ENCODE measurements at regions not wholly inside any gene's neighbourhood (a gene's known extent, or its start where the extent isn't known, plus 50 kb on each side); places are given as distances from the start of the nearest gene placed in this dataset.
"Not testable (repeated sequence)": the region's sequence is repeated elsewhere in the genome, so short reads cannot be mapped to it uniquely, and the experiment has no call there.

- no peak for DNase-seq
Measured at GRCh38 chr19:30281906-30282305, 90.3 kb upstream of the ZNF536 start.

DNA sequence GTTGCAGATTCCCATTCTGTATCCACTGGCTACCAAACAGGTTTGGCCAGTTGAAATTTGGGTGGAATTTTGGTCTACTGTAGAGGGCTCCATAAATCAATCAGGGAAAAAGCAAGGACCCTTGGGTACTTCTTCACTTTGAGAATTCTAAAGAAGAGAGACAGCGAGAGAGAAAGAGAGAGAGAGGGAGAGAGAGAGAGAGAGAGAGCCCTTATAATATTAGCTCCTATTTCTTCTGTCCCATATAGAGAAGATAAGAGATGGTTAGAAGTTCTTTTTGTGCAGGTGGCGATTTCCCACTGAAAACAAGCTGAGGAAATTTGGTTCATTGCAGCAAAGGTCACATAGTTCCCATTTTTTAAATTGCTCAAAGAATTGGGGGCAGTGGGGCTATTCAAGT lies 88.6 kb upstream of the ZNF536 start:
- no peak for DNase-seq

- DNase-seq: no peak
Measured at GRCh38 chr19:30284209-30284608, 88.0 kb upstream of the ZNF536 start.

- no peak for DNase-seq
Measured at GRCh38 chr19:30284885-30285284, 87.3 kb upstream of the ZNF536 start.

DNA sequence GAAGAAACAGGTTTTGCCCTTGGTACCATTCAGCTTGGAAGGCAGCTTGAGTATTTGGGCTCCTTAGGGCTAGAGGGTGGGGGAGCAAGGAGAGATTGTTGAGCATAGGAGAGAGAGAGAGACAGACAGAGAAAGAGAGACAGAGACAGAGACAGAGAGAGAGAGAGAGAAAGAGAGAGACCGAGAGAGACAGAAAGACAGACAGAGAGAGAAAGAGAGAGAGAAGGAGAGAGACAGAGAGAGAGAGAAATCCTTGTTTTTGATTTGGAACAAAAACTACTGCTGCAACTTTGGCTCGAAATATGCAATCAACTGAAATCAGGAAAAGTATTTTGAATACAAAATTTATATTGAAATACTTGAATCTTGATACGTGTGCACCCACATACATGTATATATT lies 85.8 kb upstream of the ZNF536 start:
- no peak for DNase-seq

DNA sequence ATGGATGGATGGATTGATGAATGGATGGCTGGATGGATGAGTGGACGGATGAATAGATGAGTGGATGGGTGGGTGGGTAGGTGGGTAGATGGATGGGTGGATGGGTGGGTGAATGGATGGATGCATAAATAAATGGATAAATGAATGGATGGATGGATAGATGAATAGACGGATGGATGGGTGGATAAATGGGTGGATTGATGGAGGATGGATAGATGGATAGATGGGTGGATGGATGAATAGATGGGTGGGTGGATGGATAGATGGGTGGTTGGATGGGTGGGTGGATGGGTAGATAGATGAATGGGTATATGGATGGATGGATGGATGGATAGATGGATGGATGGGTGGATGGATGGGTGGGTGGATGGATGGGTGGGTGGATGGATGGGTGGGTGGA lies 84.9 kb upstream of the ZNF536 start:
- DNase-seq: no peak

DNA sequence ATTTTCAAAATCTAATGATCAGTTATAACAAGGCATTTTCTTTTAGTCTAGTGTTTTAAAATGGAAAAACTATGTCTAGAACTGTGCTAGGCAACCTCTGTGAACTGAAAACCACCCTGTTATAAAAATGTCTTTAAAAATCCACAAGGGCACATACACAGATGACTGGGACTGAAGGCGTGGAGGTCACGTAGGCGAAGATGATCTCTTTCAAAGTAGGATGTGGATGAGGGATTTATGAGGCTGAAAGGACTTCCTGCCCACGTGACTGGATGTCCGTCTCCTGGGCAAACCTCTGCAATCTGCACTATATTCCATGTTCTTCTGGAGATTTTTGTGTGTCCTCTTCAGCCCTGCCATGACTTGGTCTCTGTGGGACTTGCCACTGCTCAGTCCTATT lies 84.2 kb upstream of the ZNF536 start:
- DNase-seq: no peak

GRCh38 chr19:30288911-30289310 lies 83.3 kb upstream of the ZNF536 start:
- no peak for DNase-seq

- DNase-seq: no peak
Measured at GRCh38 chr19:30289336-30289735, 82.8 kb upstream of the ZNF536 start.

DNA sequence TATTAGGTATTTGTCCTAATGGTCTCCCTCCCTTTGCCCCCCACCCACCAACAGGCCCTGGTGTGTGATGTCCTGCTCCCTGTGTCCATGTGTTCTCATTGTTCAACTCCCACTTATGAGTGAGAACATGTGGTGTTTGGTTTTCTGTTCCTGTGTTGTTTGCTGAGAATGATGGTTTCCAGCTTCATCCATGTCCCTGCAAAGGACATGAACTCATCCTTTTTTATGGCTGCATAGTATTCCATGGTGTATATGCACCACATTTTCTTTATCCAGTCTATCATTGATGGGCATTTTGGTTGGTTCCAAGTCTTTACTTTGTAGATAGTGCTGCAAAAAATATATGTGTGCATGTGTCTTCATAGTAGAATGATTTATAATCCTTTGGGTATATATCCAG lies 81.4 kb upstream of the ZNF536 start:
- not testable (repeated sequence) for DNase-seq

DNA sequence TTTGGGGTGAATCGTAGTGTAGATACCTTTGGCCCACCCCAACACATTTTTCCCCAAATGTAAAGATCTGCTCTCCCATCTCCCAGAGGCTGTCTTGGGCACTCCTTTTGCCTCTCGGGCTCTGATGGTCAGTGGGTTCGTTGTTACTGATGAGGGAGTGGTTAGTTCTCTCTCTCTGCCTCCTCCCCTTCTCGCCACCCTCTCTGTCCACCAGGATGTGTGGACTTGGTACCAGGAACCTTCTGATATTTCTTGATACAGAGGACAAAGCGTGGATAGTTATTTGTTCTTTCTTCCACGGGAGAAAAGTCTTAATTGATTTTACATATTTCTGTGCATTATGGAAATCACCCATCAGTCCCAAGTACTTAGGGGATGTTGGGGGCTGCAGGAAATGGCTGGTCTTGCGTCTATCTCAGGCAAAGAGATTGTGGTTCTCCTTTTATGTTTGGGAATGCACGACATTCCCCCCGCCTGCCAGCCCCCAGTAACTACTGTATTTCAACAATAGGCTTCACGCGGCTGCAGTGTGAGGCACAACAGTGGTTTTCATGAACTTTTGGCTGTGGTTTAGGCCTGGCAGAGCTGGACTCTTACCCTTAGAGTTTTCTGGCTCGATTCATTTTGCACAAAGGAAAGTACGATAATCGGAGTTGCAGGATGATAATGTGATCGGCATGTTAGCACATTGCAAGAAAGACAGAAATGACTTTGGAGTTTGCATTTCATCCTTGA lies 79.0 kb upstream of the ZNF536 start:
- no peak for DNase-seq

DNA sequence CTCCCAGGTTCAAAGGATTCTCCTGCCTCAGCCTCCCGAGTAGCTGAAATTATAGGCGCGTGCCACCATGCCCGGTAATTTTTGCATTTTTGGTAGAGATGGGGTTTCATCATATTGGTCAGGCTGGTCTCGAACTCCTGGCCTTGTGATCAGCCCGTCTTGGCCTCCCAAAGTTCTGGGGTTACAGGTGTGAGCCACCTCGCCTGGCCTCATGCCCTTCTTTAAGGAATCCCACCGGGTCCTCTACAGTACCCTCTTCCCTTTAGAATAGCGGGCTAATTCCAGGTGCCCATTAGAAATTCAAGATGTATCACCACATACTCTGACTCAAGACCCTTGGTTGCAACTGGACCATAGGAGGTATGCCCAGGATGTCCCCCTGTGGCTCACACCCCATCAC lies 74.2 kb upstream of the ZNF536 start:
- DNase-seq: no peak

GRCh38 chr19:30303131-30303654 lies 69.0 kb upstream of the ZNF536 start:
- DNase-seq: no peak

DNA sequence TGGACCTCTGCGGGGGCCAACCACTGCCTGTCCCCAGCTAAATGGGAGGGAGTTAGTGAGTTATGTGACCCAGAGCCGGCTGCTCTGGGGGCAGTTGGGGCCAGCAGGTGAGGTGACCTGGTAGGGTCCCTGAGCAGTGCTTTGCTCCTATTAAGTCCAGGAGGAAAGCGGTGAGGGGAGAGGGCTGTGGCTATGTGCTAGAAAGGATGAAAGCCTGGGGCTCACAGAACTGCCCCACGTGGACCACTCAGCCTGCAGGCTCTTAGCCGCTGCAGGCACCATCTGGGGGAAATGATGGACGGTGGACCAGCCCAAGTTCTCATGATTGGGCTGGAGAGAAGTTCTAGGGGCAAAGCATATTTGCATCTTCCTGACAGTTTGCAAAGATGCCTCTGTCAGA lies 67.6 kb upstream of the ZNF536 start:
- DNase-seq: no peak

DNA sequence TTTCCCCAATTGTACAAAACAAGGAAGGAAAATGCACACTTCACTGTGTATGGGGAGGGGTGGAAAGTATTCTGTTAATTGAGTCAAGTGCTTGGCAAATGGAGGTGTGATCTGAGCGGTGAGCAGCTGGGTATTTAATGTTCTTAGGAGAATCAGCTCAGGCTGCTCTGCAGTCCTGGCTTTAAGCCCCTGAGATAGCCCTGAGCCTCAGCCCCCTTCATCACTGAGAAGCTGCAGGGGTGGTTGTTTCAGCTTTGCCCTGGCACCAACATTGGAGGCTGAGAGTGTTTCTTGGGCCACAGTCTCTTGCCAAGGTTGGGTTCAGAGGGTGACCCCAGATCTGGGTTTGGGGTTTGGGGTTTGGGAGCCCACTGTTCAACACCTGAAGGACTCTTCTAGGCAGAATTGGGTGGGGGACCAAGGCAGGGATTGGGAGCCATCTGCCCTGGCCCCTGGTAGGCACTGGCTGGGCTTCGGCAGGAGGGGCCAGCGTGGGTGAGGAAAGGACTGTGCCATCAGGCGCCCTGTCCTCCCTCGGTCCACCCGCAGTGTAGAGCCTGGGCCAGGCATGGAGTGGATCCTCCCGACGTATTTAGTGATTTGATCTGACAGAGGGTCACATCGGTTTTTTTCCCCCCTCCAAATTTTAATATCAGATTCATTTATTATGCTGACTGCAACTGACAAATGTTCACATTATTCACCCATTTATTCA lies 66.7 kb upstream of the ZNF536 start:
- no peak for DNase-seq

- no peak for DNase-seq
Measured at GRCh38 chr19:30307191-30307974, 64.8 kb upstream of the ZNF536 start.

- no peak for DNase-seq
Measured at GRCh38 chr19:30309176-30309575, 63.0 kb upstream of the ZNF536 start.

DNA sequence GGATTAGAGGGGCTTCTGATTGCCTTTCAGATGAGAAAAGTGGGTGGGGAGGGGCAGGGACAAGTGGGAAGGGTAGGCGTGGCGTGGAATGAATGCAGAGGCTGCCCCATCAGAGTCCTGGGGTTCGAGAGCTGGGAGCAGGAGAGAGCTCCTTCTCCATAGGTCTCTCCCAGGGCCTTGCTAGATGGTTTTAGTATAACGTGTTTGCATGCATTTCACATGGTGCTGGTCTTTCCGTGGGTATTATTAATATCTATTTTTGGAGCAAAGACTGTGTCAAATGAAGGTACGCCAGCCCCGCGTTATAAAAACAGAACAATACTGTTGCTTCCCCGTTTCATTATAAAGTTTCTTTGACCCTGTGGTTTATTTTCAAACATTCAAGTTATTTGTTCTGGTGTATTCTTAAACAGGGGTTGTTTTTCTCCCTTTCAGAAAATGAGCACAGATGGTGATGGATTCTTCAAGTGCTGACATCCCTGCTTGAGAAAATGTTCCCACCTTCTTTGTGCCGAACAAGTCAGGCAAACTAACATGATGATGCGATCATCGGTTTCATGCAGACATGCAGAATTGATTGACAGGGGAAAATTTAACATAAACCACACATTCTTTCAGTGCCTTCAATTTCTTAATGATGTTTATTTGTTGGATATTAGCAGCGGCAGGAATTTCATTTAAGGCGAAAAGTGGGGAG lies 62.1 kb upstream of the ZNF536 start:
- DNase-seq: no peak

DNA sequence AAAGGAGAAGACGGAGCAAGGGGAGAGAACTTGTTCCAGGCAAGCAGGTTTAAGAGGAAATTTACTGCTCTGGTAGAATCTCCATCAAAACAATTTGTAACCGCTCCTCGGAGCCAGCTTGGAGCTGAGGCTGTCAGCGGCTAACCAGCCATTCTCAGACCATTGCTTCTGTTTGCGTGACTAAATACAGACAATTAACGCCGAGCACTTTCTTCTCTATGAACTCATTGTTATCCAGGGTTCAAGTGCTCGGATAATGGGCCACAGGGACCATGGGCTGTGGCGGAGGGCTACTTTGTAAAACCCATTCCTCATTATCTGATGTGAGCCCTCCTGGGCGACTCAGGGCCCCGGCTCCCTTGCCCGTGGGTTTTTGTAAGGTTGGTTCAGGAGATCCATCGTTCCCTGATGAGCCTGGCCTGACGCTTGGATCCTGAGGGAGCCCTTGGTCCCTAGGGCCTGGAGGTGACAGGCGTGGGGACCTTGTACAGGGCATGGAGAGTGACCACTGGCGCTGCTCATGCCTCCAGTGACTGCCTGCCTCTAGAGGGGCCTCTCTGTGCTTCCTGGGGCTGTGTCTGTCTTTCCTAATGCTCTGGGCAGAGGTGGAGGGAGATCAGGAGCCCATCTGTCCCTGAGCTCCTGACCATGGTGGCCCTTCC lies 61.5 kb upstream of the ZNF536 start:
- DNase-seq: no peak

GRCh38 chr19:30311911-30312310 lies 60.3 kb upstream of the ZNF536 start:
- DNase-seq: no peak

DNA sequence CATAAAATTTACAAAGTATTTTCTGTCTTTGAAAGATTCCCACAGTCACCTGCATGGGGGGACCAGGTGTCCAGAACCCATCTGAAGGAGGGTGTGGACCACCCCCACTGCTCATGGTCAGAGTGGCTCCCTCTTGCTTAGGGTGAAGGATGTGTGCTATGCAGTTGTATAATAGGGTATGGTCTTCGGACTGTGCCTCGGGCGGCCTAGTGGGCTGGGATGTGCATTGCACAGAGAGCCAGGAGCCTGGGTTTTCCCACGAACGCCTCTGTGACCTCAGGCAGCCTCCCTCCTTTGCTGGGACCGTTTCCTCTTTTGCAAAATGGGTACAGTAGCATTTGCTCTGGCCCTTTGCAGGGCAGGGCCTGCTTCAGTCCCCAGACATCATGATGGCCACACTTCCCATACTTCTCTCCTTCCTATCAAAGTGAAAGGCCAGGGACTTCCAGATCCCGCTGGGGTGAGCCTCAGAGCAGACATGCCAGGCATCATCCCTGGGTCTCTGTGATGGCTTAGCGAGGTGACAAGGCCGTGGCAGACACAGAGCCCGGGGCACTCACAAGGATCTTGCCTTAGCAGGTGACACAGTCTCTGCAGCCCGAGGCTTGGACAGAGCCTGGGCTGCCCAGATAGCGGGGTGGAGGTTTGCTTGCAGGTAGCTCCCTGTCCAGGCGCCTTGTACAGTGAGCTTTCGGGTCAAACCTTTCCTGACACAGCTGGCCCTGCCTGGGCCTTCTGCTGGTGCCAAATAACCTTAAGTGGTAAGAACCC lies 59.4 kb upstream of the ZNF536 start:
- DNase-seq: no peak

GRCh38 chr19:30313353-30313750 lies 58.8 kb upstream of the ZNF536 start:
- DNase-seq: no peak
